Left renal pelvis (tissue), 4 donors: ENCODE measurements at regions not wholly inside any gene's neighbourhood (a gene's known extent, or its start where the extent isn't known, plus 50 kb on each side); places are given as distances from the start of the nearest gene placed in this dataset.

Experiments used
- DNase-seq, 4 donors: peaks; one replicate each; pipeline ENCODE4 v3.0.0-alpha.2; 2013; ENCODE audit warnings: low read depth in 4 of 4, low spot score in 3 of 4

DNA sequence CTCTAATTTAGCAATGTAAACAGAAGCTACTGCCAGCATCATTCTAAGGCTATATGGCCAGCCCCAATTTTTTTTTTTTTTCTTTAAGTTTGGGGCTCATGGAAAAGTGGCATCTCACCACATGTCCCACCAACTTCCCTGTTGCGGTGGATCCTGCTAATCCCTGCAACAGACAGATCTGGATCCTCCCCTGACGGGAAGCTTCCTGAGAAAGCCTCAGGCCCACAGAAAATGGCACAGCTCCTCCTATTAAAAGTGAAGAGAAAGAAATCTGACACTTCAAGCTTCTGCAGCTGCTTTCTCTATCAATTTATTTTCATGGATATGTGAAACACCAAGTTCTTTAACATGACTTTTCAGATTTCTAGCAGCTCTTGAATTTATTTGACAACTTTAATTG lies 433.8 kb upstream of the DCN start:
- no peak for DNase-seq

DNA sequence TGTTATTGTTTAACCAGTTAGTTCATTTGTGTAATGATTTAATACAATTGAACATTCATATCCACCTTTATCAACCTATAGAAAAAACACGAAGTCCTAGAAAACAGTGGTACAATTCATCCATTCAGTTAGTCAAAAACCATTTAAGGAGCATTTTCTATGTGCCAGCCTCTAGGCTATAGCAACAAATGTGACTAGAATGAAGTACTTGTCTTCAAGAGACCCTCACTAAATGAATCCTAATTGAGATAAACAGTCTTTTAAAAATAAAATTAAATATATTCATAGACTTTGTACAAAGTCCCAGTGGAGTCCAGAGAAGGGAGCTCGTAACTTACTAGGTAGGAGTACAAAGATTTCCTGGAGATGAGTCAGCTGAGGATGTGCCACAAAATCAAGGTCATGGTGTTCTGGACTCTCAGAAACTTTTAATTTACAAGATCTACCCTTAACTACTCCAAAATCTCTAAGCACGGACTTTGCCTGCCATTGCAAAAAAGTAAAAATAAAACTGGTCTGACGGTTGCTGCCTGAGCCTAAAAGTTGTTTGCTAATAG lies 430.7 kb upstream of the DCN start:
- DNase-seq: no peak

DNA sequence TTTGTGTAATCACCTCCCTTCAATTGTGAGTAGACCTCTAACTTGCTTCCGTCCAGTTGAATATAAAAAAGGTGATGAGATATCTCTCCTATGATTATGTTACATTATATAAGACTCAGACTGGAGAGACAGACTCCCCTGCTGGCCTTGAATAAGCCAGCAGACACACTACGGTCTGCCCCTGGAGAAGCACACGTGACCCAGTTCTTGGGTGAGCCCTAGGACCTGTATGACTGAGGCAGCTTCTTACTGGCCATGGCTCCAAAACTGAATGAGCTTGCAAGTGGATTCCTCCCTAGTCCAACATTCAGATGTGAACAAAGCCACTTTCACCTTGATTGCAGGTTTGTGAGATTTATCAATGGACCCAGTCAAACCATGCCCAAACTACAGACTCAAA lies 427.9 kb upstream of the DCN start:
- no peak for DNase-seq

DNA sequence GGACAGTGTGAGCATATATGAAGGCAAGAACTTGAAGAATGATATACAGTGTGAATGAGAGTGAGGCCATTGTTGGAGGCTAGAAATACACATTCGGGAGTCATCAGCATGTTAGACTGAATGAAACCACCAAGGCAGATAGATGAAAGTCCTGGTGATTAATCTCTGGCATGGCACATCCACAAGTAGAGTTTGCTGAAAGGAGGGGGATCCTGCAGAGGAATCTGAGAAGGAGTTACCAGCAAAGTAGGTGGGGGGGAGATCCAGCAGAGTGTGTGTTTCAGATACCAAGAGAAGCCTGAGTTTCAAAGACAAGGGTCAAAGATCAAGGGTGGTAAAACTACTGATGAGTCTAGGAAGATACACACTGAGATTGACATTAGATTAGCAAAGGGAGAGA lies 426.7 kb upstream of the DCN start:
- DNase-seq: no peak

DNA sequence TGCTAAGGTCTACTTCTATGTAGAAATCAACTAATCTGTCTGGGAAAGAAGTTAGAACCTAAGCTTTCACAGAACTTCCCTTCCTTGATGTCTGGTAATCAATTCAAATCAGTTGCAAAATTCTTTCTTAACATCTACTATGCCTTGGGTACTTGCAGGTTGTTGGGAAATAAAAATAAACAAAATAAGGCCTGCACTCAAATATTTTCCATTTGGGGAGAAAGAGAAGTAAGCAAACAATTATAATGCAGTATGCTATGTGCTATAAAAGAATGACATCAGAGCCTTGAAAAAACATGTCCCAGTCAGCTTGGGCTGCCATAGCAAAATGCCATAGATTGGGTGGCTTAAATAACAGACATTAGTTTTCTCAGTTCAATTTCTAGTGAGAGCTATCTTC lies 425.9 kb upstream of the DCN start:
- DNase-seq: no peak

DNA sequence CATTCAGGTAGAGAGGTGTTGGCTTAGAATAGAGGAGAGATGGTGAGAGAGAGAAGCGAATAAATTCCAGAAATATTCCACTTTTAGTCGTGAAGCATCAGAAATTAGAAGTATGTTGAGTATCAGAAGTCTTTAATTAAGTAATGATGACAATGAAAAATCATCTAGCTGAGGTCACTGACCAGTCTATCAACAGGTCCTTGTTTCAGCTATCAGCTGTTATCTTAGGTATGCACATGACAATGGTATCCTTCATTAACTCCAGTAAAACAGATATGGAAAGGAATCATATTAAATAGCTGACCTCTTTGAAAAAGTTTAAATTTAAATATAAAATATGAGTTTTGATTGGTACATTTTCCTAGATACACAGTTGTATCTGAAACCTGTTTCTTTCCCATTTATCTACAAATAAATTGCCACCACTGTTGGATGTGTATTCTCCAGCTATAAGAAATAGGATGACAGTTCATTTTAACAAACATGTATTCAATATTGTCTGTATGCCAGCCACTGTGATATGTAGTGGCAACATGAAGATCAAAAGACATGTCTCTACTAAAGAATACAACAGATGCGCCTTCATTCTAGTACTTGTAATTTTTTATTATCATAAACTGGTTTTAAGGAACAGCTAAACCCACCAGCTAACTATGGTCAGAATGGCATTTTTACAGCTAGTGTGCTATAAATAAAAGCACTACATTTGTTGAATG lies 424.2 kb upstream of the DCN start:
- no peak for DNase-seq

DNA sequence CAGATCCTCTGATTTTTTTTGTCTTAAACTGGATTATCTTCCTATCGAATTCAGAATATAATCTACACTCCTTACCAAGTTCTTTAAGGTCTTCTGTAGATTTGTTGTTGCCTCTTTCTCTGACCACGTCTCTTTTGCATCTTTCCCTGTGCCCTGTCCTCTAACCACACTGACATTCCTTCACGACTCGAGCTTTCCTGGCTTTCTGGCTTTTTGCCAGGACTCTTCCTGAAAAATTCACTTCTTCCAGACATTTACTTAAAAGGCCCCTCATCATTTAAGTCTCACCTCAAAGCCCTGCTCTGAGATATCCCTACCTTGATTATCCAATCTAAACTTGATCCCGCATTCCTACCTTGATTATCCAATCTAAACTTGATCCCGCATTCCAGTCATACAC lies 422.3 kb upstream of the DCN start:
- DNase-seq: no peak

DNA sequence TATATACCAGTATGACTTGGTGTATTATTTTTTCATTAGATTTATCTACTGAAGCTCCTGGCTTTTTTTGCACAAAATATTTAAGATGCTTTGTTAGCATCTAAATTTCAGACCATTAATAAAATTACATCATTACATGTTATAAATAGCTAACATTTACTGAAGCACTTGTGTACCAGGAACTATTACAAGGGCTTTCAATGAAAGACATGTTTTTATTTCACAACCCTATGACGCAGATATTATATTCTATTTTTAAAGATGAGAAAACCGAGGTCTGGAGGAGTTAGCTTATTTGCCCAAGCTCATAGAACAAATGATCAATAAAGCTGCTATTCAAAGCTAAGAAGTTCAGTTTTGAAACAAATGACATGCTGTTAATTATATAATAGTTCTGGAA lies 420.4 kb upstream of the DCN start:
- no peak for DNase-seq

DNA sequence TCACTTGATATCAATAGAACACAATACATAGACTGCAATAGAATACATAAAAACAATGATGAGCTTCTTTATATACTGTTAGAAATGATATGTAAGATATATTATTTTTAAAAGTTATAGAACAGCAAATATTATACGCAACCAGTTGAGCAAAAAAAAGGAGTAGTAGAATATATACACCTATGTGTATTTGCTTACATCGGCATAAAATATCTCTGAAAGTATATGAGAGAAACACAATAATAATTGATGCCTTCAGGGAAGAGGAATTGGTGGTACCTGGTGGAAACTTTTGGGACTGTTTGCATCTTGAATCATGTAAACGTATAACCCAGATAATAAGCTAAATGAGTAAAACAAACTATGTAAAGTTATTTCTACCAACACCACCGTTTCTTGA lies 418.4 kb upstream of the DCN start:
- DNase-seq: no peak

DNA sequence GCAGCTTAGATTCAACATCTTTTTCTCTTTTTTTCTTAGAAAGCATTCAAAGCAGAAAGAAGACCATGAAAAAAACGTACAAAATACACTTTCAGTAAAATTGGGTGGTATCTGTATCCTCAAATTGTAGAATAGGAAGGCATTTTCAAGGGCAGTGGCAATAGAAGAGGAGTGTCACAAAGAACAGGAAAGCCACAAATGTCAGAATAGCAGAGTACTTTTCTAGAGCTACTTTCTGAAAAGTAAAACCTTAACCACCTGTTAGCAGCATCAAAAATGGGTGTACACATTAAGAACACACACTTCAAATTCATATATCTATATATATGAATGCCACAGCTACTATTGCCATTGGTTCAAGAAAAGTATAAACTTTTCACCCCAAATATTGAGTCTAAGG lies 412.1 kb upstream of the DCN start:
- DNase-seq: no peak

DNA sequence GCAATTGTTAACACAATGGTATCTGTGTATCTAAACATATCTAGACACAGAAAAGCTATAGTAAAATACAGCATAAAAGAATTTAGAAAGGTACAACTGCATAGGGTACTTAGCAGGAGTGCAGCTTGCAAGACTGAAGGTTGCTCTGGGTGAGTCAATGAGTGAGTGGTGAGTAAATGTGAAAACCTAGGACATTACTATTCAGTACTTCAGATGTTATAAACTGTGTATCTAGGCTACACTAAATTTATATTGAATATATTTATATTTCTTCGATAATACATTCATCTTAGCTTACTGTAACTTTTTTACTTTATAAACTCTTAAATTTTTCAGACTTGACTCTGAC lies 409.0 kb upstream of the DCN start:
- no peak for DNase-seq

DNA sequence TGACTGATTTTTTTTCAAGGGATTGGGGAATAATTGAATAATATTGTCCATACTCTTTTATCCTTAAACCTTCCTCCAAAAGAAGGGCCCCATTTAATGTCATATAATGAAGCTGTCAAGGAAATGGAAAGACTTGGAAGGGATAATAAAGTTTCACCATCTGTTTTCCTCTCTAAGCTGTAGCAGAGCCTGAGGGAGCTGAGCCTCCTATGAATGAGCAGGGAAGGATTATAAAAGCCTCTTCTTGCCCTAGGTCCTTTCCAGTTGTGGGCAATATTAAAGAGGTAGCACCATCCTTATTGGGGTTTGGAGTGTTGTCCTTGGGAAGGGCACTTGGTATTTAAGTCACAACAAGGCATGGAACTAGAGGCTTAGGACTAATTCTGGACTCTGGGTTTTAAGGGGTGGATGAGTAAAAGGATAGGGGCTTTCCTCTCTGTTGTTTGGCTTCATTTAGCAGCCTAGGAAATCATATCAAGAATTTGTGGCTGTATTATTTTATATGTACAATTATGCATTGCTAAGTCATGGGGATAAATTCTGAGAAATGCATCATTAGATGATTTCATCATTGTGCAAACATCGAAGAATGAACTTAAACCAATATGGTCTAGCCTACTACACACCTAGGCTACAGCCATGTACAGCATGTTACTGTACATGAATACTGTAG lies 408.5 kb upstream of the DCN start:
- no peak for DNase-seq

DNA sequence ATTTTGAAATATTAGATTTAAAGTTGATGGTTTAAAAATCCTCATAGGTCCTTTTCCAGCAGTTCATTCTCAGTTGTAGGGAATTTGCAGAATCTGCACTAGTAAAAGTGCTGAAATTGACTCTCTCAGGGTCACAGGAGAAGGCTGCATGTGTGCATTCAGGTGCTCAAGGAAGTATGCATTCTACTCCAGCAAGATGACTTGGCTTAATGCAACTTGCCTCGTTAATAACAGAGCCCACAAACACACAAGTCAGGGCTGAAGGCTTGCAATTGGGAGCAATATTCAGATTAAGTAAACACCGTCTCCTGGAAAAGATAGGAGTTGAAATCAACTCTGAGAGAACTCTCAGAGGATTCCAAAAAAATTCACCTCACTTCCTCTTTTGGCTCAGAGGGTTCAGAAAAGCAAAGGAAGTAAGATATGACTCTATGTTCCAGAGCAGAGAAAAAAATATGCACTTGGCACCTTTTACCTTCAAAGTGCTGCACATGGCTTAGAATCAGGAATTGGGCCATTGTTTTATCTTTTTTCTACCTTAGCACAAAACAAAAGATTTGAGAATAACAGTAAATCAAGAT lies 406.3 kb upstream of the DCN start:
- DNase-seq: no peak

DNA sequence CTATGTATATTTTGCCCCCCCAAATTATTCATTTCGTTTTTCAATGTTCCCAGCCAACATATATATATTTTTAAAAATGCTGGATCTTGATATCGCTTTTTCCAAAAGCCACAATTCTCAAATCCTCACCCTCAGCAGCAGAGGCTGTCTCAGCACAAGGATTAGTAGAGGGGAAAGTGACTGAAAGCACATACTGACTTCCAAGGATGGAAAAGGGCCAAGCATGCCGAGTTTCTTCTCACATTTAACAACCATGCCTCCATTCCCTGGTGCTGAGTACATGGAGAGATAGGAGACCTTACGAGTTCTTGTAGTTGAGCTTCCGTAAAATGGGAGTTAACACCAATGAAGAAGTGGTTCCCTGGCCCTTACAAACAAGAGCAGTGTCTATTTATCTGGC lies 403.4 kb upstream of the DCN start:
- no peak for DNase-seq

DNA sequence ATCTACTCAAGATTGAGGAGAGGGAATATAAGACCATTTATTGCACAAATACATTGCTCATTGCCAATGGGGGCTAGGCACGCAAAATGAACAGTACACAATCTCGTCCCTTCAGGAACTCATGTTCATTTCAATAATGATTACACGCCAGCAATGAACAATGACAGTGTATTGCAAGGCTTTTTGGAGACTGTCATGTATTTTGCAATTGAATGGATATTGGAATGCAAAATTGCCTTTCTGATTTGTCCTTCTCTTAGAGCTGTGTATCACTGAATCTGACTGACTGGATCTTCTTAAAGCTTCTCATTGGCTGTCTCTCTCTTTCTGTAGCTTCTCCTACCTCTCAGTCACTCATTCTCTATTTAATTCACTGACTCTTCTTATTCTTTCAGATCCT lies 400.2 kb upstream of the DCN start:
- DNase-seq: no peak

DNA sequence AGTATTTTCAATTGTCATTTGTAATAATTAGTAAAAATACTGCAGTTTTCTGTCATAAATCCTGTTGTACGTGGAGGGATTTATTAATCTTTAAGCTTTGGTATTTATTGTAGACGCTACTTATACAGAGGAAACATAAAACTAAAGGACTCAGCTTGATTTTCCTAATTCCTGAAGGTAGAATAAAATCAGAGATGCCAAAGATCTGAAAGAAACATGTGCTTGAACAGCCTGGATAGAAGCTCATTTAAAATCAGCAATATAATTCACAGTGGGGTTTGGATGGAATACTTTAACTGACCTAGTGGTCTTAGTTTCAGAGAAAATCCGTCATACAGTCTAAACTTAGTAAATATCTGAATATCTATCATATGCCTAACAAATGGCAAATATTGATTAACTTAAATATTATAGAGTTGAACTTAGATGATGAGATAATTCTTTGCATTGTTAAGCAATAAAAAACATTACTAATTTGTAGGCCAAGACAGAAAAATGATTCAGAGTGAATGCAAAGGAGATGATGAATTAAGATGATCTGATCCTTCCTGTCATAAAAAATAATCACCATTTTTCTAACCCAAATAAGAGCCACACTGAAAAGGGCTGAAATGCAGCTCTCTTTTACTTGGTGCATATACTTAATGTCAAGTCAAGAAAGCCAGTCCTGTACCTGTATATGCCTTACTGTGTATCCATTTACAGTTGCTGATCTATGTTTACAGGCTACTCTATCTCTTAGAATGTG lies 397.1 kb upstream of the DCN start:
- DNase-seq: no peak

DNA sequence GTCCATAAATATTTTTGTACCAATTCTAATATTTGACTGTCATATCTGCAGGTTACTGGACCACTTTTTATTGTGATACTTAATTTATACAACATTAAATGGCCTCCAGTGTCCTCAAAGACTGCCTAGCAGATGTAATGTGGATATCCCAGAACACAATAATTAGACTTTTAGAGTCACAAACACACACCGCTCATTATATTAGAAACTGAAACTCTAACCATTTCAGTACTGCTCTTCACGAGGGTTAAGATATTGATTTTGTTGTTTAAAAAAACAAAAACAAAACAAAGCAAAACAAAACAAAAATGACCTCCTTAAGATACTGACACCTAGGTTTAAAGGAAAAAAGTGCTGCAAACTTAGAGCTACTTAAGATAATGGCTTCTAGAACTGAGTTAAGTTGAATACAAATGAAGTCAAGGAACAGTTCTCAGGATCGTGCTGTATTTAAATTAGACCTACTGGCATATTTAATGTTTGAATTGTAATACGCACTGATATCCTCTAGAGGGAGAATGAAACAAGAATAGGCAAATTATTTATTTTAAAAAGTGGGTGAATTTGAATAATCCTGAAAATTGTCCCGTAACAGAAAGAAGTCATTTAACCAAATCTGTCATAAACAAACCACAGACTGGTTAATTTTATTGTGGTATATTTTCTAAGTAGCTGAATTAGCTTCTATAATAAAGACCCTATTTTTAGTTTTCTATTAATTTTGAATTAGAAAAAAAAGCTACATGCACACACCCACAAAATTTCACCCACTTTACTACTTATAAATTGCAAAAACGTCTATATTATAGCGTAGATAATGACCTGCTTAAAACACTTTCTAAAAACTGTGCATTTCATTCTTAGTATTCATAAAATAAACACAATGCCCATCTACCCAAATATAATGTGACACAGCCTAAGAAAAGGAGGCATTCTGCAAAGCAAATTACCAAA lies 395.2 kb upstream of the DCN start:
- no peak for DNase-seq

DNA sequence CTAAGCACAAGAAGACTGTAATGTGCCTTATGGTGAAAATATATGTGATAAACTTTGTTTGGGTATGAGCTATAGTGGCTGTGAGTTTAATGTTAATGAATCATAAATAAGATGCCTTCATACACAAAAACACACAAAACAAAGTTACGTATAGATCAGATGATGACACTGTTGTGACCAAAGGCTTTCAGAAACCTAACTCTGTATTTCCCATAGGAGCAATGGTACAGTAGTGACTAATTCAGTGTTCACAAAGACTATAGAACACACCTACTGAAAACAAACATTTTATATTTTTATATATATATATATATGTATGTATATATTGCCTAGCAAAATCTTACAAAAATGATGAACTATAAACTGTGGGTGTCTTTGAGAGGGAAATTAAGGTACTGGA lies 393.8 kb upstream of the DCN start:
- DNase-seq: no peak

DNA sequence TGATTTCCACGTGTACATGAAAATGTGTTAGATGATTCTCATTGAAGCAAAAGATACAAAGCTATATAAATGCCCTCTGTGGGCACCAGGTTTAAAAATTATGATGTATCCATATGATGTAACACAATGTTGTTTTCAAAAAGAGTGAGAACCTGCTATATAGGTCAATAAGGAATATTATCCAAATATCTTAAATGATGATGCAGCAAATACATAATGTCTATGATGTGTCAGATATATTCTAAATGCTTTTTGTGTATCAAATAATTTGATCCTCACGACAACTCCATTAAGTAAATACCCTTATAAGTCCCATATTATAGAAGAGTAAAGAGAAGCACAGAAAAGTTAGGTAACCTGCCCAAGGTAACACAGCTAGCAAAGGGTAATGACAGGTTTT lies 393.0 kb upstream of the DCN start:
- no peak for DNase-seq

DNA sequence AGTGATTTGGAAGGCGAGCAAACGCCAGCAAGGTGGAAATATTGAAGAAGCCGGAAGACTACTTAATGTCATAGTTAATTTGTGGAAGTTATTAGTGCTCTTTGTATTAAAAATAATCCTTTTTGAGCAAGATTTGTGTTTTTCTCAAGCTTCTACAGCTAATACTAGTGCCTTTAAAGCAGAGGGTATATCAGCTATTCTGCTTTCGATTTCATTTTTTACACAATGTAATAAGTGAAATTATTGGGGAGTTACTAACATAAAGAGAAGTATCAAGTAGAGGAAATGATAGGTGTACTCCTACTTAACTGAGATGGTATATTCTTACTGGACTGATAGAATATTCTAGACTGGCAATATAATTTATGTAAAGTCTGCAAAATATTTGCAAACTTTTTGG lies 392.4 kb upstream of the DCN start:
- DNase-seq: no peak
